GM12891 (cell line): ENCODE measurements at regions not wholly inside any gene's neighbourhood (a gene's known extent, or its start where the extent isn't known, plus 50 kb on each side); places are given as distances from the start of the nearest gene placed in this dataset.

Source experiments
- POLR2A ChIP-seq: IDR thresholded peaks from 2 replicates; pipeline ENCODE4 v1.6.1; 2011; ENCODE audit warnings: low read depth, low read length, control low read depth
- POLR2AphosphoS5 ChIP-seq: IDR thresholded peaks from 2 replicates; pipeline ENCODE4 v1.6.1; 2011; ENCODE audit warnings: low read depth, low read length, control low read depth

GRCh38 chr4:154982187-154983047 lies 201.3 kb downstream of the RBM46 start:
- TF ChIP-seq POLR2A (no peak), POLR2AphosphoS5 (no peak)
